GM12875 (cell line): ENCODE measurements at regions not wholly inside any gene's neighbourhood (a gene's known extent, or its start where the extent isn't known, plus 50 kb on each side); places are given as distances from the start of the nearest gene placed in this dataset.
"Not testable (repeated sequence)": the region's sequence is repeated elsewhere in the genome, so short reads cannot be mapped to it uniquely, and the experiment has no call there.

Source experiments
- H3K4me3 ChIP-seq: one replicate; pipeline ENCODE4 v1.5.1; 2011; ENCODE audit warnings: low read depth, low read length, control low read depth
- CTCF ChIP-seq: IDR thresholded peaks from 2 replicates; pipeline ENCODE4 v1.5.1; 2011; ENCODE audit warnings: low read depth, mild to moderate bottlenecking, control low read depth, inconsistent platforms, low read length, moderate library complexity, borderline replicate concordance; ENCODE audit not compliant: insufficient read depth

DNA sequence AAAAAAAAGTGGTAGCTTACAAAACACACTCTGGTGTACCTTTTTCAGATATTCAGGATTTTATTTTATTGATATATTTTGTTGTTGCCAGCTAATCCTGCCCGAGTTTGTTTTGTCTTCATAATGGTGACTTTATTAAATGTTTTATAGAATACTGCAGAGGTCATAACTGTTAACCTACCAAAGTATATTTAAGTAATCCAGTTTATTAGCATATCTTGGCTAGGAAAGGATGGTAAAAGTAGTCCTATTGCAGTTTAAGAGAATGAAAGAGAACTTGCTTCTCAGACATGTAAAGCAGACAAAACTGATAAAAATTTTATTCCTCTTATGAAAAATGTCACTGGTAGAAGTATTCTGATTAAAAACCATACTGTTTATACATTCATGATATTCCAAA is 59.2 kb upstream of the IGSF10 start:
- TF ChIP-seq CTCF = no peak
- H3K4me3 ChIP-seq = no peak overlapping the region

DNA sequence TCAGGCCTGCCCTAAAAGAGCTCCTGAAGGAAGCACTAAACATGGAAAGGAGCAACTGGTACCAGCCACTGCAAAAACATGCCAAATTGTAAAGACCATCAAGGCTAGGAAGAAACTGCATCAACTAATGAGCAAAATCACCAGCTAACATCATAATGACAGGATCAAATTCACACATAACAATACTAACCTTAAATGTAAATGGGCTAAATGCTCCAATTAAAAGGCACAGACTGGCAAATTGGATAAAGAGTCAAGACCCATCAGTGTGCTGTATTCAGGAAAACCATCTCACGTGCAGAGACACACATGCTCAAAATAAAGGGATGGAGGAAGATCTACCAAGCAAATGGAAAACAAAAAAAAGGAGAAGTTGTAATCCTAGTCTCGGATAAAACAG is 50.6 kb upstream of the IGSF10 start:
- not testable (repeated sequence) for H3K4me3 ChIP-seq
